ENCODE measurements at regions not wholly inside any gene's neighbourhood (a gene's known extent, or its start where the extent isn't known, plus 50 kb on each side); places are given as distances from the start of the nearest gene placed in this dataset.

DNA sequence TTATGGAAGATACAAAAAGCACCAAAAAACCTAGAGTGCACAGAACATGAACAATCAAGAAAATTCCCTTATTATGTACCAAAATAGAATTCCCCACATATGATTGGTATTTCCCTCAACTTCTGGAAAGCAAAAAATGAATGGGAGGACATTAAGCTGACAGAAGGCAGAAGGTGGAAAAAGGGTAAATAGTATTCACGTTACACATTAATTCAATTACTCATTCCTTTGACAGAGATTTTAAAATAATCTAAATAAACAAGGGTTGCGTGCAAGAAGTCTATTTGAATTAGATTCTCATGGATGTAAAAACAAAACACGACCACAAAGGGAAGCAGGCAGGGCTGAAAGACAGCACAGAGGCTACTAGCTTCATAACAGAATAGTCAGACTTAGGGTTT lies 260.5 kb upstream of the ZPLD1 start:
- Mint-ChIP-seq H3K4me3 (no peak overlapping the region), H3K36me3 (no peaks in the 10 kb centered on the region), H3K4me1 (peaks cover 60% of the 10 kb centered on the region), H3K27me3 (ENCODE audit: low read depth) (no peaks in the 10 kb centered on the region), H3K27ac (peak overlapping the region; percentile 74), H3K9me3 (peaks cover 4% of the 10 kb centered on the region)
- TF ChIP-seq, protein P1, sequence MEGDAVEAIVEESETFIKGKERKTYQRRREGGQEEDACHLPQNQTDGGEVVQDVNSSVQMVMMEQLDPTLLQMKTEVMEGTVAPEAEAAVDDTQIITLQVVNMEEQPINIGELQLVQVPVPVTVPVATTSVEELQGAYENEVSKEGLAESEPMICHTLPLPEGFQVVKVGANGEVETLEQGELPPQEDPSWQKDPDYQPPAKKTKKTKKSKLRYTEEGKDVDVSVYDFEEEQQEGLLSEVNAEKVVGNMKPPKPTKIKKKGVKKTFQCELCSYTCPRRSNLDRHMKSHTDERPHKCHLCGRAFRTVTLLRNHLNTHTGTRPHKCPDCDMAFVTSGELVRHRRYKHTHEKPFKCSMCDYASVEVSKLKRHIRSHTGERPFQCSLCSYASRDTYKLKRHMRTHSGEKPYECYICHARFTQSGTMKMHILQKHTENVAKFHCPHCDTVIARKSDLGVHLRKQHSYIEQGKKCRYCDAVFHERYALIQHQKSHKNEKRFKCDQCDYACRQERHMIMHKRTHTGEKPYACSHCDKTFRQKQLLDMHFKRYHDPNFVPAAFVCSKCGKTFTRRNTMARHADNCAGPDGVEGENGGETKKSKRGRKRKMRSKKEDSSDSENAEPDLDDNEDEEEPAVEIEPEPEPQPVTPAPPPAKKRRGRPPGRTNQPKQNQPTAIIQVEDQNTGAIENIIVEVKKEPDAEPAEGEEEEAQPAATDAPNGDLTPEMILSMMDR (IDR thresholded peaks at IDR 0.05; ENCODE audit: unreplicated experiment): no peak
- DNase-seq (ENCODE audit: low spot score in 2 of 2, unreplicated experiment in 2 of 2): no peak

- peak overlapping the region; percentile 74 for H3K27ac Mint-ChIP-seq
- DNase-seq (ENCODE audit: low spot score in 2 of 2, unreplicated experiment in 2 of 2): no peak
- peaks cover 59% of the 10 kb centered on the region for H3K4me1 Mint-ChIP-seq
- H3K27me3 Mint-ChIP-seq (ENCODE audit: low read depth): no peaks in the 10 kb centered on the region
- H3K9me3 Mint-ChIP-seq: peaks cover 4% of the 10 kb centered on the region
- H3K36me3 Mint-ChIP-seq: no peaks in the 10 kb centered on the region
- H3K4me3 Mint-ChIP-seq: no peak overlapping the region
- TF ChIP-seq, protein P1 (IDR thresholded peaks at IDR 0.05; ENCODE audit: unreplicated experiment): no peak
Measured at GRCh38 chr3:102174832-102175374, 259.9 kb upstream of the ZPLD1 start.

GRCh38 chr3:102176333-102177050 lies 258.3 kb upstream of the ZPLD1 start:
- H3K27ac Mint-ChIP-seq: peak overlapping the region; percentile 88
- peaks cover 4% of the 10 kb centered on the region for H3K9me3 Mint-ChIP-seq
- H3K36me3 Mint-ChIP-seq: no peaks in the 10 kb centered on the region
- H3K27me3 Mint-ChIP-seq (ENCODE audit: low read depth): no peaks in the 10 kb centered on the region
- TF ChIP-seq, protein P1 (IDR thresholded peaks at IDR 0.05; ENCODE audit: unreplicated experiment): no peak
- peaks cover 48% of the 10 kb centered on the region for H3K4me1 Mint-ChIP-seq
- no peak for DNase-seq (ENCODE audit: low spot score in 2 of 2, unreplicated experiment in 2 of 2)
- H3K4me3 Mint-ChIP-seq: no peak overlapping the region

DNA sequence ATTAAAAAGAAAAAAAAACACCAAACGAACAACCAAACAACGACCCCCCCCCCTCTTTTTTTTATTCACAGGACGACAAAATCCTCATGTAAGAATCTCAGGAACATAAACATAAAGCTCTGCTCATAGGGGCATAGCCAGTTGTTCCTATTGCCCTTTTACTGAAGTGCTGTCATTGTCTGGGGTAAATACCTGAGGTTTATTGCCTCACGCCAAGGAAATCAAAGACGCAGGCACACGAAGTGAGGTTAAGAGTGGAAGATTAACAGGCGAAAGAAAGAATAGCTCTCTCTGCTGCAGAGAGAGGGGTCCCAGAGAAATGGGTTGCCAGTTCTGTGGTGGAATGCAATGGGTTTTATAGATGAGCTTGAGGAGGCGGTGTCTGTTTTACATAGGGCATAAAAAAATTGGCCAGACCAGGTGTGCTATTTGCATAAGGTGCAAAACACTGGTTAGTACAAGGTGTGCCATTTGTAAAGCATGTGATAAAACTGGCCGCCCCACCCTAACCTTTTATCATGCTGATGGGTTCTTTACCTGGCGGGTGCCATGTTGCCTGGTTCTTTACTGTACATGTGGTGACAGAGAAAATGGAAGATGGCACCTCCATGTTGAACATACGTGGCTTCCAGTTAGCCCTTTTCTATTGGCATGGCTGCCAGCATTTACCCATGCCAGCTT lies 257.6 kb upstream of the ZPLD1 start:
- no peak overlapping the region for H3K4me3 Mint-ChIP-seq
- H3K9me3 Mint-ChIP-seq: peaks cover 4% of the 10 kb centered on the region
- TF ChIP-seq, protein P1 (IDR thresholded peaks at IDR 0.05; ENCODE audit: unreplicated experiment): no peak
- H3K27me3 Mint-ChIP-seq (ENCODE audit: low read depth): no peaks in the 10 kb centered on the region
- H3K36me3 Mint-ChIP-seq: no peaks in the 10 kb centered on the region
- H3K4me1 Mint-ChIP-seq: peaks cover 43% of the 10 kb centered on the region
- H3K27ac Mint-ChIP-seq: peak overlapping the region; percentile 85
- no peak for DNase-seq (ENCODE audit: low spot score in 2 of 2, unreplicated experiment in 2 of 2)

GRCh38 chr3:102178817-102179216 lies 256.0 kb upstream of the ZPLD1 start:
- Mint-ChIP-seq H3K36me3 (no peaks in the 10 kb centered on the region), H3K9me3 (no peaks in the 10 kb centered on the region), H3K27ac (no peak overlapping the region), H3K4me1 (peaks cover 45% of the 10 kb centered on the region), H3K4me3 (no peak overlapping the region), H3K27me3 (ENCODE audit: low read depth) (no peaks in the 10 kb centered on the region)
- DNase-seq (ENCODE audit: low spot score in 2 of 2, unreplicated experiment in 2 of 2): no peak
- TF ChIP-seq, protein P1 (IDR thresholded peaks at IDR 0.05; ENCODE audit: unreplicated experiment): no peak
